Naive thymus-derived CD8-positive, alpha-beta T cell (primary cell): ENCODE measurements at regions not wholly inside any gene's neighbourhood (a gene's known extent, or its start where the extent isn't known, plus 50 kb on each side); places are given as distances from the start of the nearest gene placed in this dataset.
A peak's percentile ranks its signal among the peaks of the same experiment; 100 is the strongest.

Experiments used
- ATAC-seq, 2 donors: fragments of 150-1000 bp; cut with Tn5 transposase in 1 of 2; sonication (Bioruptor Pico), chemical (Tn5 transposase) in 1 of 2; 1 replicate in 1 of 2; 2 replicates in 1 of 2; pipeline ENCODE4 v1.10.0; 2021; ENCODE audit warnings: mild to moderate bottlenecking in 2 of 2, moderate library complexity in 2 of 2
- POLR2A ChIA-PET: fragments of 350-600 bp; sonication (Branson Sonifier 250); formaldehyde crosslinking; loops from one replicate; lab custom pipeline; 2021; ENCODE audit warnings: antibody characterized with exemption; lab: Charles Lee
- DNase-seq, 10 donors: peaks; one replicate each; pipeline versions ENCODE4 v3.0.0 to v3.0.0-alpha.2; 2020 to 2022
- H3K27ac Mint-ChIP-seq, 10 donors: one replicate each; pipeline ENCODE4 v1.8.0; 2020 to 2022; ENCODE audit warnings: mild to moderate bottlenecking in 10 of 10, mixed read lengths in 10 of 10, moderate library complexity in 4 of 10, inconsistent platforms in 1 of 10
- H3K27me3 Mint-ChIP-seq, 5 donors: one replicate each; pipeline ENCODE4 v1.8.0; 2021 to 2022; ENCODE audit warnings: mixed read lengths in 5 of 5
- H3K36me3 Mint-ChIP-seq, 3 donors: one replicate each; pipeline ENCODE4 v1.8.0; 2020 to 2022; ENCODE audit warnings: mixed read lengths in 3 of 3, mild to moderate bottlenecking in 2 of 3, inconsistent platforms in 1 of 3
- H3K4me1 Mint-ChIP-seq, 4 donors: one replicate each; pipeline ENCODE4 v1.8.0; 2021 to 2022; ENCODE audit warnings: mixed read lengths in 4 of 4
- H3K4me3 Mint-ChIP-seq, 10 donors: one replicate each; pipeline ENCODE4 v1.8.0; 2020 to 2022; ENCODE audit warnings: mild to moderate bottlenecking in 10 of 10, mixed read lengths in 10 of 10, moderate library complexity in 6 of 10, inconsistent platforms in 1 of 10
- H3K9me3 Mint-ChIP-seq, 9 donors: one replicate each; pipeline ENCODE4 v1.8.0; 2020 to 2022; ENCODE audit warnings: mixed read lengths in 9 of 9, mild to moderate bottlenecking in 3 of 9, inconsistent platforms in 1 of 9, moderate library complexity in 1 of 9

DNA sequence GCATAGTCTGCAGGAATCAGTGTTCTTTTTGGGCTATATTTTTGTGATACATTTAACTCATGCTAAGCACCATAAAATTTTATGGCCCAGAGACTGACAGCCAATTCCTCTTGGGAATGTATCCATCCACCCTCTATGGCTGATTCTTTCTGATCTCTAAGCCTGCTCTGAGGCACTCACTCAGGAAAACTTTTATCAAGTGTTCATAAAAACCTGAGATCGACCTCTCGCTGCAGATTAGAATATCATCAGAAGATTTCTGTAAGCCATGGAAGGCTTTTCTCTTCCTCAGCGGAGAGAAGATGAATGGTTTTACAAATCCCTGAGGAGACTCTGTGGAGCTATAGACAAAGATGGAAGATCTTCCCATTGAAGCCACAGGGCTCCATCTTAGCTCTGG, 489.8 kb upstream of the GHITM start:
- DNase-seq (no peak), ATAC-seq (no peak)
- Mint-ChIP-seq H3K4me1 (no peaks in the 10 kb centered on the region), H3K27me3 (no peaks in the 10 kb centered on the region), H3K4me3 (no peak overlapping the region), H3K27ac (no peak overlapping the region), H3K36me3 (no peaks in the 10 kb centered on the region), H3K9me3 (peaks cover 0 to 9% (median 0%) of the 10 kb centered on the region in 9 donors)
- POLR2A ChIA-PET: no interaction called here

DNA sequence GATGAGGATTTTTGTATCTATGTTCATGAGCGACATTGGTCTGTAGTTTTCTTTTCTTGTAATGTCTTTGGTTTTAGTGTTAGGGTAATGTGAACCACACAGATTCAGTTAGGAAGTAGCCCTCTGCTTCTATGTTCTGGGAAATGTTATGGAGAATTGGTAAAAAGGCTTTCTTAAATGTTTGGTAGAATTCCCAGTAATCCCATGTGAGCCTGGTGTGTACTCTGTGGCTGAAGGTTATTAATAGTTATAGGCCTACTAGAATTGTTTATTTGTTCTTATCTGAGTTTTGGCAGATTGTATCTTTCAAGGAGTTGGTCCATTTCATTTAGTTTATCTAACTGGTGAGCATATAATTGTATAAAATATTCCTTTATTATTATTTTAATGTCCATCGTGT, 484.6 kb upstream of the GHITM start:
- no peak overlapping the region for H3K4me3 Mint-ChIP-seq
- no peaks in the 10 kb centered on the region for H3K27me3 Mint-ChIP-seq
- DNase-seq (no peak), ATAC-seq (no peak)
- no peak overlapping the region for H3K27ac Mint-ChIP-seq
- no peaks in the 10 kb centered on the region for H3K4me1 Mint-ChIP-seq
- H3K9me3 Mint-ChIP-seq: peaks cover 0 to 30% (median 4%) of the 10 kb centered on the region in 9 donors
- POLR2A ChIA-PET: no interaction called here
- H3K36me3 Mint-ChIP-seq: no peaks in the 10 kb centered on the region

DNA sequence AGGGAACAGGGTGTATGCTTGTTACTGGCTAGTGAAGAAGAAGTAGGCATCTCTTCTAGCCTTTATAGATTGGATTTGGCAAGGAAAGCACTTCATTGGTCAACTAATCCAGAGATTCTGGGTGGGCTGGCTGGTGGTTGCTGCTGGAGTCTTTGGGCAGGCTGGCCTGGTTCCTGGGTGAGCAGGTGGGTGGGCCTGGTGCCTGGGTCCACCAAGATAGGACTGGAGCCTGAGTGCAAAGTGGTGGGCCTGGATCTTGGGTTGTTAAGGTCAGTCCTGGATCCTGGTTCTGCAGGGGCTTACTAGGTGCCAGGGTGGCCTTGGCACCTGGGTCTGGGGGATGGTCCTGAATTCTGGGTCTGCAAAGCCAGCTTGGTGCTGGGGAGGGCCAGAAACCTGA, 482.4 kb upstream of the GHITM start:
- Mint-ChIP-seq H3K4me1 (no peaks in the 10 kb centered on the region), H3K9me3 (peaks cover 0 to 30% (median 2%) of the 10 kb centered on the region in 9 donors), H3K27ac (no peak overlapping the region), H3K4me3 (no peak overlapping the region), H3K36me3 (no peaks in the 10 kb centered on the region), H3K27me3 (no peaks in the 10 kb centered on the region)
- DNase-seq (no peak), ATAC-seq (no peak)
- POLR2A ChIA-PET: no interaction called here

DNA sequence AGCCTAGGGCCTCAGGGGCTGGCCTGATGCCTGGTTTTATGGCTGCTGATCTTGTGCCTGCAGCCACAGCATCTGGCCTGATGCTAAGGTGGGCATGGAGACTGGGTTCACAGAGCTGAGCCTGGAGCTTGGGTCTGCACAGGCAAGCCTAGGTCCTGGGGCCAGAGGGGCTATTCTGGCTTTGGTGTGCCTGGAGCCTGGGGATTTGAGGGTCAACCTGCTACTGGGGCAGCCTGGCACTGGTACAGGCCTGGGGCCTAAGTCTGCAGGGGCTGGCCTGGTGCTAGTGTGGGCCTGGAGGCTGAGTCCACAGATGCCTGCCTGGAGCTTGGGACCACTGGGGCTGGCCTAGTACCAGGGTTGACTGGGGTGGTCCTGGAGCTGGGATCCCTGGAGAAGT, 481.8 kb upstream of the GHITM start:
- ATAC-seq (no peak), DNase-seq (no peak)
- Mint-ChIP-seq H3K4me3 (no peak overlapping the region), H3K4me1 (no peaks in the 10 kb centered on the region), H3K27me3 (no peaks in the 10 kb centered on the region), H3K36me3 (no peaks in the 10 kb centered on the region), H3K27ac (no peak overlapping the region), H3K9me3 (peaks cover 0 to 30% (median 2%) of the 10 kb centered on the region in 9 donors)
- POLR2A ChIA-PET: no interaction called here

DNA sequence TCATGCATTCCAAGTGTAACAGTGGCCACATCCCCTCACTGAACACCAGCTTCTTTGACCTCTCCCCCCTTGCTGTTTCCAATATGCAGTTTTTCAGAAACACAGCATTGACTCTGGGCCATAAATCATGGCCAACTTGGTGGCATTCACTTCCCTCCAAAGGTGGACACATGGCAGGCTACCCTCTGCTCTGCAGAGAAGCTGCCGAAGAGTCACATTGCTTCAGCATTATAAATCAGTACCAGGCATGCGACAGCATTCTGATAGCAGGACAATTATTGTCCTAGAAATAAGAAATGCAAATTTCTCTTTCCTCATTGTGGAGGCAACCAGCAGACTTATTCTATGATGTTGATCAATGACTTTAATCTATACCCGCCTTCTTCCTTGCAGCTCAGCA, 475.4 kb upstream of the GHITM start:
- Mint-ChIP-seq H3K36me3 (no peaks in the 10 kb centered on the region), H3K9me3 (peaks cover 0 to 13% (median 0%) of the 10 kb centered on the region in 9 donors), H3K4me1 (no peaks in the 10 kb centered on the region), H3K27me3 (no peaks in the 10 kb centered on the region), H3K27ac (no peak overlapping the region), H3K4me3 (no peak overlapping the region)
- no peak for DNase-seq
- POLR2A ChIA-PET: no interaction called here
- no peak for ATAC-seq

DNA sequence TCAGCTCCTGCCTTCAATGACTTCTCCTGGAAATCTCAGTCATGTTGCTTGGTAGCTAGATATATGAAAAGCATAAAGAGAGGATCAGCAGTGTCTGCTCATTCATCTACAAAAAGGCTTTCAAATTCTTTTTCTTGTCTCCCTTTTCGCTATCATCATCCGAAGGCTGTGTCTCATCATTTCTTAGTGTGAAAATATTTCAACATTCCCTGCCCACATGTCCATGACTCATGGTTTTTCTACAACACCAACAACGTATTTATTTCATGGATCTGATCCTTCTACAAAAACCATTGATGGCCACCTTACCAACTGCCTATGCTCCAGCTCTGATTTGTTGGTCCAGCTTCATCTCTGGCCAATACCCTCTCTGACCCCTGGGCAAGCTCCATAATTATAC, 472.5 kb upstream of the GHITM start:
- Mint-ChIP-seq H3K36me3 (peaks cover 0 to 4% (median 0%) of the 10 kb centered on the region in 3 donors), H3K4me3 (no peak overlapping the region), H3K27me3 (no peaks in the 10 kb centered on the region), H3K9me3 (peaks cover 0 to 23% (median 4%) of the 10 kb centered on the region in 9 donors), H3K4me1 (no peaks in the 10 kb centered on the region), H3K27ac (no peak overlapping the region)
- ATAC-seq: no peak
- no peak for DNase-seq
- POLR2A ChIA-PET: no interaction called here

DNA sequence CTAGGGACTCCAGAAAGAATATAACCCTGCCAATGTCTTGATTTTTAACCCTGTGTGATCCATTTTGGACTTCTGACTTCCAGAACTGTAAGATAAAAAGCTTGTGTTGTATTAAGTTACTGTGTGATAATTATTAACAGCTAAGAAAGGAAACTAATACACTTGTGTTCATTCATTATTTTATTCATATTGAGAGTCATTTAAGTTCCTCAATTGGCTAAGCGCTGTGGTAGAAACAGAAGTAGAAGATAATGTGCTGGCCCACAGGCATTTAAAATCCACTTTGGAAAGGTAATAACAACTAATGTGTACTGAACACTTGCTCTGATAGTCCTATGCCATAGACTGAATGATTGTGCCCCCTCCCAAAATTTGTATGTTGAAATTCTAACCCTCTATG, 471.7 kb upstream of the GHITM start:
- peaks cover 0 to 21% (median 4%) of the 10 kb centered on the region in 9 donors for H3K9me3 Mint-ChIP-seq
- H3K4me1 Mint-ChIP-seq: no peaks in the 10 kb centered on the region
- no peak for ATAC-seq
- H3K36me3 Mint-ChIP-seq: peaks cover 0 to 4% (median 0%) of the 10 kb centered on the region in 3 donors
- H3K27ac Mint-ChIP-seq: no peak overlapping the region
- POLR2A ChIA-PET: no interaction called here
- no peak overlapping the region for H3K4me3 Mint-ChIP-seq
- DNase-seq: no peak
- no peaks in the 10 kb centered on the region for H3K27me3 Mint-ChIP-seq

DNA sequence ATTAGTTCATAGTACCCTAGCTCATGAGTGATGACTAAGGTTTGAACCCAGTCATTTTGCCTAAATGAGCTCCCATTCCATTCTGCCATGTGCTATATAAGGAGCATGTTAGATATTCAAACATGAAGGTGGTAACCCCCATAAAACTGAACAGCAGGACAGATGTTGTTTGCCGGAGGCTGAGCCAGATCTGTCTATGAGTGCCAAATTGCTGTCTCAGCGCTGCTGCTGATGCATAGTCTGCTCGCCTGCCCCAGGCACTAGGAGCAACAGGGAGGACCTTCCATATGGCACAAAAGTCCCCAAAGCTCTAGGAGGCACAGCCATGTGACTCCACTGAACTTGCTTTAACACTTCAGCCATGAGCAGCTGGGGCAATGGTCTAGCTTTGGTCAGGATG, 466.0 kb upstream of the GHITM start:
- Mint-ChIP-seq H3K4me1 (no peaks in the 10 kb centered on the region), H3K27ac (no peak overlapping the region), H3K27me3 (no peaks in the 10 kb centered on the region), H3K36me3 (peaks cover 0 to 4% (median 0%) of the 10 kb centered on the region in 3 donors), H3K4me3 (no peak overlapping the region), H3K9me3 (peaks cover 0 to 14% (median 4%) of the 10 kb centered on the region in 9 donors)
- POLR2A ChIA-PET: no interaction called here
- DNase-seq (no peak), ATAC-seq (no peak)

DNA sequence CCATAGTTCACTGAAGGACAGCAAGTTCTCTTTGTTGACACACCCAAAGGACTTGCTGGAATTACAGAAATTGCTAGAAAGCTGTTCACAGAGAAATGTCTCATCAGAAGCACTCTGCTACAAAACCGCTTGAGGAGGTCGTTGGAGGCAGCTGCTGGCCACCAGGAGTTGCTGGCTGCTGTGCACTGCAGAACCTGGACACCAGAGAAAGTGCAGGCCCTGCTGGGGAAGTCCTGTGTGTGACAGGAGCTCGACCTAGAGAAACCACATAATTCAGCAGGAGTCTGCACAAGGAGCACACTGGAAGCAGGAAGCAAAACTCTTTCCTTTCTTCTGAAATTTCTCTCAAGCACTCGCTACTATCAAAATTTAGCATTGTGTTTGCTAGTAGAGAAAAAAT, 461.5 kb upstream of the GHITM start:
- H3K36me3 Mint-ChIP-seq: no peaks in the 10 kb centered on the region
- H3K27me3 Mint-ChIP-seq: no peaks in the 10 kb centered on the region
- DNase-seq (no peak), ATAC-seq (no peak)
- peaks cover 0 to 4% (median 0%) of the 10 kb centered on the region in 9 donors for H3K9me3 Mint-ChIP-seq
- H3K4me3 Mint-ChIP-seq: no peak overlapping the region
- POLR2A ChIA-PET: no interaction called here
- H3K27ac Mint-ChIP-seq: no peak overlapping the region
- H3K4me1 Mint-ChIP-seq: no peaks in the 10 kb centered on the region

DNA sequence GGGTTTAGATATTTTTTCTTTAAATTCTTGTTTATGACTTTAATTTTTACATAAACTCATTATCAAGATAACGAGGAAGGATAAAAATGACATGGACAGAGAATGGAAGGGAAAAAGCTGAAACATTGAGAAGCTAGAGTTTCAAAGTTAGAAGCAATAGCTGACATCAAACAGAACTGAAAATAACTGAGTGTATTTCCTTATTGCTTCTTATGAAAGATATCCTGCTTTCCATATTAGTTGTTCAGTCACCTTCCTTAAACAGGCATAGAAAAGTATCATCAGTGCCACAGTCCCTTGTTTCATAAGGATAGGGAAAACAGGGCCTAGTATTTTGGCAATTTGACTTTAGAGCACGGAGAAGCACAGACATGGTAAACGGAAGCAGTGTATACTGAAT, 460.5 kb upstream of the GHITM start:
- H3K4me3 Mint-ChIP-seq: no peak overlapping the region
- DNase-seq (no peak), ATAC-seq (no peak)
- no peaks in the 10 kb centered on the region for H3K4me1 Mint-ChIP-seq
- no peak overlapping the region for H3K27ac Mint-ChIP-seq
- no peaks in the 10 kb centered on the region for H3K27me3 Mint-ChIP-seq
- H3K9me3 Mint-ChIP-seq: peaks cover 0 to 4% (median 0%) of the 10 kb centered on the region in 9 donors
- POLR2A ChIA-PET: no interaction called here
- H3K36me3 Mint-ChIP-seq: no peaks in the 10 kb centered on the region

DNA sequence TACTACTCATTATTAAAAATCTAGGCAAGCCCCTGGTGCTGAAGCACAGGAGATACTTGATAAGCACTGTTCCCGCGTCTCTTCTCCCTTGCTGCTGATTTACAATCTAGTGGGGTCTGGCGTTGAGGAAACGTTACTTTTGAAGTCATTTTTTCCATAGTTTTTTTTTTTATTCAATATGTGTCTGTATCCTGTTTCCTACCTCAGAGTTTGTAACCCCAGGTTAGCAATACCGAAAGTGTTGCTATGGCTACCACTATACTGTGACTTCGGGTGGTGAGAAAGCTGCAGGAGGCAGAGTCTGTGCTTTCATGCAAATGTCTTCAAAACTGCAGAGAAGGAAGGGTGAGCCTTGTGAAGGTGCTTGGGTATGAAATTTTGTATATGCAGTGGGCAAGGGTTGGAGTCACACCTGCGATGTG, 458.8 kb upstream of the GHITM start:
- POLR2A ChIA-PET: no interaction called here
- H3K27me3 Mint-ChIP-seq: no peaks in the 10 kb centered on the region
- no peak for DNase-seq
- H3K4me3 Mint-ChIP-seq: peak overlapping the region in 1 of 10 donors; percentile 40
- no peak overlapping the region for H3K27ac Mint-ChIP-seq
- peaks cover 0 to 2% (median 0%) of the 10 kb centered on the region in 4 donors for H3K4me1 Mint-ChIP-seq
- H3K9me3 Mint-ChIP-seq: peaks cover 0 to 2% (median 0%) of the 10 kb centered on the region in 9 donors
- no peak for ATAC-seq
- H3K36me3 Mint-ChIP-seq: peaks cover 0 to 2% (median 0%) of the 10 kb centered on the region in 3 donors

DNA sequence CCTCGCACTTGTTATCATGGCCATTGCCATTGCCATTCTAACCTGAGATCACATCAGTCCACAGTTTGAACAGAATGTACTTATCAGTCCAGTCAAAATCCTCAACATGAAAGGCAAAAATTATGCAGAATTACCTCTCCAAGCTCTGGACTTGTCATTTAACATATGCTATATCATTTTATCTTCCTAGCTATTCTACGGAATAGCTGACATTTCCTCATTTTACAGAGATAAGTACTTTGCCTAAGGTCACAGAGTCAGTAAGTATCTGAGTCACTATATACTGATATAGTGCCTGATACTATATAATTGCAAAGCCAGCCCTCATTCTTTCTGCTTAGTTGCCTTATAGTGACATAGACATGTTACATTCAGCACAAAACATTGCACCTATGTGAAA, 456.9 kb upstream of the GHITM start:
- DNase-seq (no peak), ATAC-seq (no peak)
- peaks cover 0 to 2% (median 0%) of the 10 kb centered on the region in 9 donors for H3K9me3 Mint-ChIP-seq
- H3K27ac Mint-ChIP-seq: no peak overlapping the region
- H3K36me3 Mint-ChIP-seq: peaks cover 0 to 2% (median 0%) of the 10 kb centered on the region in 3 donors
- no peak overlapping the region for H3K4me3 Mint-ChIP-seq
- POLR2A ChIA-PET: no interaction called here
- no peaks in the 10 kb centered on the region for H3K27me3 Mint-ChIP-seq
- peaks cover 0 to 2% (median 0%) of the 10 kb centered on the region in 4 donors for H3K4me1 Mint-ChIP-seq

DNA sequence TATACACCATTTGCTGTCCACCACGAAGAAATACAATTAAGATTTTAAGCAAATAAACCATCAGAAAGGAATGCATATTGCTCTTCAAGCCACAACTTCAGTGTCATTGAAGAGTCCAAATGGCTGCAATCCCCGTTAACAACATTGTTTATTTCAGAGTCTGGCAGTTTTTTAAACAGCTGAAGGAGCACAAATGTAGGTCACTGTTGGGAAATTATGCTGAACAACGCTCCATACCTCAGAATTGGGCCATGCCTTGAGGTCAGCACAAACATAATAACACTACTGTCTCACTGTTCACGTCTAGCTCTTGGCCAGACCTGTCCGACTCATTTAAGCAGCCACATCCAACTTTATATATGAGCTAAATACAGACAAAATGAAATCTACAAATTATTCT, 453.9 kb upstream of the GHITM start:
- DNase-seq: no peak
- Mint-ChIP-seq H3K27me3 (no peaks in the 10 kb centered on the region), H3K9me3 (peaks cover 0 to 2% (median 0%) of the 10 kb centered on the region in 9 donors), H3K27ac (no peak overlapping the region), H3K4me3 (no peak overlapping the region), H3K4me1 (peaks cover 0 to 2% (median 0%) of the 10 kb centered on the region in 4 donors), H3K36me3 (peaks cover 0 to 2% (median 0%) of the 10 kb centered on the region in 3 donors)
- POLR2A ChIA-PET: no interaction called here
- ATAC-seq: no peak

DNA sequence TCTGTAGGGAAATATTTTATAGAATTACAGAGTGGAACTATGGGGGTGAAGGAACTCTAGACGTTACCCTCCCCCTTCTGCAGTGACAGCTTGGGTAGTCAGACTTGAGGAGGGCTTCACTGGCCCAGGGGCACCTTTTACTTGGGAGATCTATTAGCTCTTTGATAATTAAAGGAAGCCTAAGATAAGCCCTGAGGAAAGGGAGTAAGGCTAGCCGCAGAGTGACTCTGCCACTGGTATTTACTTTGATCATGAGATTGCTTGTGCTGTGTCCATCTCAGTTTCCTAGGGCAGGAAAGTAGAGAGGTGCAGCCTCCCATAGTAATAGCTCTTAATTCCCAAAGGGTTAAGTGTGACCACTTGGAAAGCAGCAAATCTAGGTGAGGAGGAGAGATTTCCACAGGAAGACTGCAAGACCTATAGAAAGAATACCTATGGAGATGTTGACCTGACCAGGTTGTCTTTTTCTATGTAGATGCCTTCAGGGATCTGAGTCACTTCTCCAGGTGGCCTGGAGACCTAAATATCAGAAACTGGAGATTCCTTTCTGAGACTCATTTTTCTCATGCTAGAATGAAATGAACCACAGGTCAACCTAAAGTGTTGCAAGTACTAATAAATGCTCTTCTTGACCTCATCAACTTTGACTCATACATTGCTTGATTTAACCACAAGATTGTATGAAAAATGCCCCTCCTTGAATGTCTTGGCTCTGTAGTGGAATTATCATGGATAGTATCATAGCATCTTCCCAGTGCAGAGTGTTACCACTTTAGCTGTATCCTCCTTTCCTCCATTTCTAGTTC, 447.3 kb upstream of the GHITM start:
- POLR2A ChIA-PET: no interaction called here
- Mint-ChIP-seq H3K9me3 (peaks cover 0 to 9% (median 3%) of the 10 kb centered on the region in 9 donors), H3K27ac (no peak overlapping the region), H3K4me1 (no peaks in the 10 kb centered on the region), H3K27me3 (no peaks in the 10 kb centered on the region), H3K4me3 (no peak overlapping the region), H3K36me3 (no peaks in the 10 kb centered on the region)
- ATAC-seq (no peak), DNase-seq (no peak)
